ENCODE measurements at regions not wholly inside any gene's neighbourhood (a gene's known extent, or its start where the extent isn't known, plus 50 kb on each side); places are given as distances from the start of the nearest gene placed in this dataset.

DNA sequence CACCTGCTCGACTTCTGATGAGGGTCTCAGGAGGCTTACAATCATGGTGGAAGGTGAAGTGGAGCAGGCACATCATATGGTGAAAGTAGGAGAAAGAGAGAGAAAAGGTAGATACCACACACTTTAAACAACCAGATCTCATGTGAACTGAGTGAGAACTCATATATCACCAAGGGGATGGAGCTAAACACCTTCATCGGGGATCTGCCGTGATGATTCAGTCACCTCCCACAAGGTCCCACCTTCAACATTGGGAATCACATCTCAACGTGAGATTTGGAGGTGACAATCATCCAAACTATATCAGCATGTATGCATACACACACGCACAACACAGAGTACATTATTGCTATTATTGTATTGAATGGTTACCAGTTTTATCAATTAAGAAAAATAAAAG, 453.3 kb upstream of the NRSN1 start:
- H3K4me1 ChIP-seq (ENCODE audit: control insufficient read depth, extremely low read depth, insufficient read depth, low read length), result no peaks in the 10 kb centered on the region
- H3K4me3 ChIP-seq (replicated peaks in 1 of 4; ENCODE audit: control extremely low read depth in 1 of 4, insufficient read depth in 1 of 4, low read depth in 3 of 4, low read length in 4 of 4), result no peak overlapping the region
- H3K79me2 ChIP-seq (ENCODE audit: control insufficient read depth, insufficient read depth, low read length), result no peaks in the 10 kb centered on the region
- no peaks in the 10 kb centered on the region for H3K36me3 ChIP-seq (ENCODE audit: control insufficient read depth, insufficient read depth, low read length)
- no peak for DNase-seq (ENCODE audit: low read depth in 2 of 2)
- H3K27me3 ChIP-seq (ENCODE audit: control insufficient read depth, insufficient read depth, low read length), result no peaks in the 10 kb centered on the region
- no peak overlapping the region for H2AFZ ChIP-seq (ENCODE audit: low read length)
- no peak overlapping the region for H3K9ac ChIP-seq (ENCODE audit: insufficient read depth, low read length)
- no peak overlapping the region for H3K4me2 ChIP-seq (ENCODE audit: extremely low read depth, insufficient read depth, low read length)
- H3K27ac ChIP-seq (ENCODE audit: insufficient read depth, low read length), result no peak overlapping the region
- TF ChIP-seq, protein P1, sequence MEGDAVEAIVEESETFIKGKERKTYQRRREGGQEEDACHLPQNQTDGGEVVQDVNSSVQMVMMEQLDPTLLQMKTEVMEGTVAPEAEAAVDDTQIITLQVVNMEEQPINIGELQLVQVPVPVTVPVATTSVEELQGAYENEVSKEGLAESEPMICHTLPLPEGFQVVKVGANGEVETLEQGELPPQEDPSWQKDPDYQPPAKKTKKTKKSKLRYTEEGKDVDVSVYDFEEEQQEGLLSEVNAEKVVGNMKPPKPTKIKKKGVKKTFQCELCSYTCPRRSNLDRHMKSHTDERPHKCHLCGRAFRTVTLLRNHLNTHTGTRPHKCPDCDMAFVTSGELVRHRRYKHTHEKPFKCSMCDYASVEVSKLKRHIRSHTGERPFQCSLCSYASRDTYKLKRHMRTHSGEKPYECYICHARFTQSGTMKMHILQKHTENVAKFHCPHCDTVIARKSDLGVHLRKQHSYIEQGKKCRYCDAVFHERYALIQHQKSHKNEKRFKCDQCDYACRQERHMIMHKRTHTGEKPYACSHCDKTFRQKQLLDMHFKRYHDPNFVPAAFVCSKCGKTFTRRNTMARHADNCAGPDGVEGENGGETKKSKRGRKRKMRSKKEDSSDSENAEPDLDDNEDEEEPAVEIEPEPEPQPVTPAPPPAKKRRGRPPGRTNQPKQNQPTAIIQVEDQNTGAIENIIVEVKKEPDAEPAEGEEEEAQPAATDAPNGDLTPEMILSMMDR (conservative IDR thresholded peaks at IDR 0.05 in 1 of 2, IDR thresholded peaks at IDR 0.05 in 1 of 2; ENCODE audit: low read depth in 1 of 2, low read length in 2 of 2), result no peak
- TF ChIP-seq EZH2 (IDR thresholded peaks at IDR 0.05; ENCODE audit: low read length, missing control alignments), result no peak
- H4K20me1 ChIP-seq (ENCODE audit: control insufficient read depth, extremely low read depth, insufficient read depth, low read length), result no peaks in the 10 kb centered on the region
- H3K9me3 ChIP-seq (ENCODE audit: control insufficient read depth, insufficient read depth, low read depth, low read length), result no peaks in the 10 kb centered on the region

DNA sequence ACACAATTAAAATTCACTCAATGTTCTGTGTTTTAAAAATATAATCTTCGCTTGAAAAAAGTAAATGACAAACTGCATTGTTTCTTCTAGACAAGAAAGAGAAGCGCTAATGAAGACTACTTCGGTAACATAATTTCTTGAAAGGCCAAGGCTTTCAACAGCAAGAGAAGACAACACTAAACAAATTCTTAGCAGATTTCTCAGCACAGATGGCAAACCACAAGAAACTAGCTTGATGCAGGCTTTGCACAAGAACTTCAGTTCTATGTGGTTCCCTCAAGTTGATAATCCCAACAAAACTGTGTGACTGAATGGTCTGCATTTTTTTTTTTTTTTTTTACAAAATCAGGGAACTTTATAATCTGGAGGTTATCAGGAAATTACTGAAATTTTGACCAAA, 447.4 kb upstream of the NRSN1 start:
- Histone ChIP-seq H4K20me1 (ENCODE audit: control insufficient read depth, extremely low read depth, insufficient read depth, low read length) (no peaks in the 10 kb centered on the region), H2AFZ (ENCODE audit: low read length) (no peak overlapping the region), H3K9ac (ENCODE audit: insufficient read depth, low read length) (no peak overlapping the region), H3K27me3 (ENCODE audit: control insufficient read depth, insufficient read depth, low read length) (no peaks in the 10 kb centered on the region), H3K27ac (ENCODE audit: insufficient read depth, low read length) (no peak overlapping the region), H3K9me3 (ENCODE audit: control insufficient read depth, insufficient read depth, low read depth, low read length) (no peaks in the 10 kb centered on the region), H3K36me3 (ENCODE audit: control insufficient read depth, insufficient read depth, low read length) (no peaks in the 10 kb centered on the region), H3K79me2 (ENCODE audit: control insufficient read depth, insufficient read depth, low read length) (no peaks in the 10 kb centered on the region), H3K4me1 (ENCODE audit: control insufficient read depth, extremely low read depth, insufficient read depth, low read length) (no peaks in the 10 kb centered on the region), H3K4me3 (replicated peaks in 1 of 4; ENCODE audit: control extremely low read depth in 1 of 4, insufficient read depth in 1 of 4, low read depth in 3 of 4, low read length in 4 of 4) (no peak overlapping the region), H3K4me2 (ENCODE audit: extremely low read depth, insufficient read depth, low read length) (no peak overlapping the region)
- no peak for DNase-seq (ENCODE audit: low read depth in 2 of 2)
- TF ChIP-seq, protein P1 (conservative IDR thresholded peaks at IDR 0.05 in 1 of 2, IDR thresholded peaks at IDR 0.05 in 1 of 2; ENCODE audit: low read depth in 1 of 2, low read length in 2 of 2), result no peak
- no peak for TF ChIP-seq EZH2 (IDR thresholded peaks at IDR 0.05; ENCODE audit: low read length, missing control alignments)

DNA sequence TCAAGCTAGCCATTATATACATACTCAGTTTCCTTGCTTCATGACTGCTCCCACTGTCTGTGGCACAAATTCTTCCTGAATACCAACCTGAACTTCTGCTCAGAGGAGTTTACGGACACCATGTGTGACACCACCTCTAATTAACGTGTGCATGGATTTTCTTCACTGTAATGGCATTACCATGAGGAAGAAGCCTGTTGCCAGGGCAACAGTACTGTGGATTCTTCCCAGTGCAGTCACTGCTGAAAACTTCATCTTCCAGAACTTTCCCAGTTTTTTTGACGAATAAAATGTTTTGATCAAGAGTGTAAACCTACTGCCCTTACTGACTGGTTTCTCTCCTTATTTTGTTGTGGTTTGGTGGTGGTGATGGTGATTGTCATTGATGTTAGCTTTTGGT, 444.3 kb upstream of the NRSN1 start:
- Histone ChIP-seq H3K4me3 (replicated peaks in 1 of 4; ENCODE audit: control extremely low read depth in 1 of 4, insufficient read depth in 1 of 4, low read depth in 3 of 4, low read length in 4 of 4) (no peak overlapping the region), H3K27ac (ENCODE audit: insufficient read depth, low read length) (no peak overlapping the region), H3K9ac (ENCODE audit: insufficient read depth, low read length) (no peak overlapping the region), H3K79me2 (ENCODE audit: control insufficient read depth, insufficient read depth, low read length) (no peaks in the 10 kb centered on the region), H3K36me3 (ENCODE audit: control insufficient read depth, insufficient read depth, low read length) (no peaks in the 10 kb centered on the region), H2AFZ (ENCODE audit: low read length) (no peak overlapping the region), H3K4me2 (ENCODE audit: extremely low read depth, insufficient read depth, low read length) (no peak overlapping the region), H3K4me1 (ENCODE audit: control insufficient read depth, extremely low read depth, insufficient read depth, low read length) (no peaks in the 10 kb centered on the region), H3K9me3 (ENCODE audit: control insufficient read depth, insufficient read depth, low read depth, low read length) (no peaks in the 10 kb centered on the region), H3K27me3 (ENCODE audit: control insufficient read depth, insufficient read depth, low read length) (no peaks in the 10 kb centered on the region), H4K20me1 (ENCODE audit: control insufficient read depth, extremely low read depth, insufficient read depth, low read length) (no peaks in the 10 kb centered on the region)
- TF ChIP-seq, protein P1 (conservative IDR thresholded peaks at IDR 0.05 in 1 of 2, IDR thresholded peaks at IDR 0.05 in 1 of 2; ENCODE audit: low read depth in 1 of 2, low read length in 2 of 2), result no peak
- no peak for TF ChIP-seq EZH2 (IDR thresholded peaks at IDR 0.05; ENCODE audit: low read length, missing control alignments)
- DNase-seq (ENCODE audit: low read depth in 2 of 2), result no peak
